SH-SY5Y (cell line): ENCODE measurements at regions not wholly inside any gene's neighbourhood (a gene's known extent, or its start where the extent isn't known, plus 50 kb on each side); places are given as distances from the start of the nearest gene placed in this dataset.

Experiments
- GATA2 ChIP-seq: IDR thresholded peaks from 2 replicates; pipeline ENCODE4 v1.6.1; 2011; ENCODE audit warnings: mild to moderate bottlenecking, low read depth, low read length
- GATA3 ChIP-seq: IDR thresholded peaks from 2 replicates; pipeline ENCODE4 v1.6.1; 2011; ENCODE audit warnings: low read depth, mild to moderate bottlenecking, low read length, moderate library complexity

GRCh38 chr2:6425032-6425431 lies 440.7 kb downstream of the CMPK2 start:
- TF ChIP-seq GATA2 (no peak), GATA3 (no peak)
